ENCODE measurements at regions not wholly inside any gene's neighbourhood (a gene's known extent, or its start where the extent isn't known, plus 50 kb on each side); places are given as distances from the start of the nearest gene placed in this dataset.

DNA sequence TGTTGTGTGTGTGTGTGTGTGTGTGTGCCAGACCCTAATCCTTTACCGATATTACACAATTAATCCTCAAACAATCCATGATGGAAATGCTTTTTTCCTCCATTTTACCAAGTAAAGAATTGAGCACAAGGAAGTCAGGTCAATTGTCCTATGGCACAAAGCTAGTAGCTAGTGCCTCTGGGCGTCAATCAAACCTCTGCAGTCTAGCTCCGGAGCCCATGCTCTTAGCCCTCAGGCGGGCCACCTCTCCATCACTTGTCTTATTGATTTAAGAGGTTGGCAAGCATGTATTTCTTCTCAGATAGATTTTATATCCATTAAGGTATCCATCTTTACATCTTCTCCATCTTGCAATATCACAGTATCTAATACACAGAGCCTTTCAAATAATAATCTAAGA is 886.6 kb downstream of the TBL1XR1 start:
- TF ChIP-seq SPI1 (IDR thresholded peaks at IDR 0.05; ENCODE audit: borderline replicate concordance, low read depth, low read length) = no peak
- no peak for TF ChIP-seq ZNF324 (CRISPR knock-in tag; IDR thresholded peaks at IDR 0.05)
- no peak for TF ChIP-seq RNF2 (IDR thresholded peaks at IDR 0.05)
- TF ChIP-seq, protein P1, sequence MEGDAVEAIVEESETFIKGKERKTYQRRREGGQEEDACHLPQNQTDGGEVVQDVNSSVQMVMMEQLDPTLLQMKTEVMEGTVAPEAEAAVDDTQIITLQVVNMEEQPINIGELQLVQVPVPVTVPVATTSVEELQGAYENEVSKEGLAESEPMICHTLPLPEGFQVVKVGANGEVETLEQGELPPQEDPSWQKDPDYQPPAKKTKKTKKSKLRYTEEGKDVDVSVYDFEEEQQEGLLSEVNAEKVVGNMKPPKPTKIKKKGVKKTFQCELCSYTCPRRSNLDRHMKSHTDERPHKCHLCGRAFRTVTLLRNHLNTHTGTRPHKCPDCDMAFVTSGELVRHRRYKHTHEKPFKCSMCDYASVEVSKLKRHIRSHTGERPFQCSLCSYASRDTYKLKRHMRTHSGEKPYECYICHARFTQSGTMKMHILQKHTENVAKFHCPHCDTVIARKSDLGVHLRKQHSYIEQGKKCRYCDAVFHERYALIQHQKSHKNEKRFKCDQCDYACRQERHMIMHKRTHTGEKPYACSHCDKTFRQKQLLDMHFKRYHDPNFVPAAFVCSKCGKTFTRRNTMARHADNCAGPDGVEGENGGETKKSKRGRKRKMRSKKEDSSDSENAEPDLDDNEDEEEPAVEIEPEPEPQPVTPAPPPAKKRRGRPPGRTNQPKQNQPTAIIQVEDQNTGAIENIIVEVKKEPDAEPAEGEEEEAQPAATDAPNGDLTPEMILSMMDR (IDR thresholded peaks at IDR 0.05 in 2 of 3, conservative IDR thresholded peaks at IDR 0.05 in 1 of 3; ENCODE audit: insufficient read depth in 2 of 3, low read depth in 1 of 3, low read length in 3 of 3) = no peak
- no peak for TF ChIP-seq ZZZ3 (IDR thresholded peaks at IDR 0.05)
- TF ChIP-seq, protein P2, sequence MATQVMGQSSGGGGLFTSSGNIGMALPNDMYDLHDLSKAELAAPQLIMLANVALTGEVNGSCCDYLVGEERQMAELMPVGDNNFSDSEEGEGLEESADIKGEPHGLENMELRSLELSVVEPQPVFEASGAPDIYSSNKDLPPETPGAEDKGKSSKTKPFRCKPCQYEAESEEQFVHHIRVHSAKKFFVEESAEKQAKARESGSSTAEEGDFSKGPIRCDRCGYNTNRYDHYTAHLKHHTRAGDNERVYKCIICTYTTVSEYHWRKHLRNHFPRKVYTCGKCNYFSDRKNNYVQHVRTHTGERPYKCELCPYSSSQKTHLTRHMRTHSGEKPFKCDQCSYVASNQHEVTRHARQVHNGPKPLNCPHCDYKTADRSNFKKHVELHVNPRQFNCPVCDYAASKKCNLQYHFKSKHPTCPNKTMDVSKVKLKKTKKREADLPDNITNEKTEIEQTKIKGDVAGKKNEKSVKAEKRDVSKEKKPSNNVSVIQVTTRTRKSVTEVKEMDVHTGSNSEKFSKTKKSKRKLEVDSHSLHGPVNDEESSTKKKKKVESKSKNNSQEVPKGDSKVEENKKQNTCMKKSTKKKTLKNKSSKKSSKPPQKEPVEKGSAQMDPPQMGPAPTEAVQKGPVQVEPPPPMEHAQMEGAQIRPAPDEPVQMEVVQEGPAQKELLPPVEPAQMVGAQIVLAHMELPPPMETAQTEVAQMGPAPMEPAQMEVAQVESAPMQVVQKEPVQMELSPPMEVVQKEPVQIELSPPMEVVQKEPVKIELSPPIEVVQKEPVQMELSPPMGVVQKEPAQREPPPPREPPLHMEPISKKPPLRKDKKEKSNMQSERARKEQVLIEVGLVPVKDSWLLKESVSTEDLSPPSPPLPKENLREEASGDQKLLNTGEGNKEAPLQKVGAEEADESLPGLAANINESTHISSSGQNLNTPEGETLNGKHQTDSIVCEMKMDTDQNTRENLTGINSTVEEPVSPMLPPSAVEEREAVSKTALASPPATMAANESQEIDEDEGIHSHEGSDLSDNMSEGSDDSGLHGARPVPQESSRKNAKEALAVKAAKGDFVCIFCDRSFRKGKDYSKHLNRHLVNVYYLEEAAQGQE (IDR thresholded peaks at IDR 0.05; ENCODE audit: borderline replicate concordance) = no peak
- TF ChIP-seq, protein P2 (CRISPR knock-in tag; IDR thresholded peaks at IDR 0.05; ENCODE audit: low read depth) = no peak
- no peak for TF ChIP-seq SIRT6 (IDR thresholded peaks at IDR 0.05; ENCODE audit: low read depth, low read length)
- TF ChIP-seq, protein P3, sequence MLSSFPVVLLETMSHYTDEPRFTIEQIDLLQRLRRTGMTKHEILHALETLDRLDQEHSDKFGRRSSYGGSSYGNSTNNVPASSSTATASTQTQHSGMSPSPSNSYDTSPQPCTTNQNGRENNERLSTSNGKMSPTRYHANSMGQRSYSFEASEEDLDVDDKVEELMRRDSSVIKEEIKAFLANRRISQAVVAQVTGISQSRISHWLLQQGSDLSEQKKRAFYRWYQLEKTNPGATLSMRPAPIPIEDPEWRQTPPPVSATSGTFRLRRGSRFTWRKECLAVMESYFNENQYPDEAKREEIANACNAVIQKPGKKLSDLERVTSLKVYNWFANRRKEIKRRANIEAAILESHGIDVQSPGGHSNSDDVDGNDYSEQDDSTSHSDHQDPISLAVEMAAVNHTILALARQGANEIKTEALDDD (IDR thresholded peaks at IDR 0.05) = no peak
- no peak for TF ChIP-seq YBX1 (IDR thresholded peaks at IDR 0.05)
- no peak for TF ChIP-seq POLR2A (conservative IDR thresholded peaks at IDR 0.05)
- TF ChIP-seq GABPA (tag; conservative IDR thresholded peaks at IDR 0.05; ENCODE audit: low read depth) = no peak
- TF ChIP-seq CREB1 (IDR thresholded peaks at IDR 0.05) = no peak
- TF ChIP-seq CREB1 (CRISPR knock-in tag; IDR thresholded peaks at IDR 0.05) = no peak

Measured in K562 (cell line).